ENCODE measurements at regions not wholly inside any gene's neighbourhood (a gene's known extent, or its start where the extent isn't known, plus 50 kb on each side); places are given as distances from the start of the nearest gene placed in this dataset.

DNA sequence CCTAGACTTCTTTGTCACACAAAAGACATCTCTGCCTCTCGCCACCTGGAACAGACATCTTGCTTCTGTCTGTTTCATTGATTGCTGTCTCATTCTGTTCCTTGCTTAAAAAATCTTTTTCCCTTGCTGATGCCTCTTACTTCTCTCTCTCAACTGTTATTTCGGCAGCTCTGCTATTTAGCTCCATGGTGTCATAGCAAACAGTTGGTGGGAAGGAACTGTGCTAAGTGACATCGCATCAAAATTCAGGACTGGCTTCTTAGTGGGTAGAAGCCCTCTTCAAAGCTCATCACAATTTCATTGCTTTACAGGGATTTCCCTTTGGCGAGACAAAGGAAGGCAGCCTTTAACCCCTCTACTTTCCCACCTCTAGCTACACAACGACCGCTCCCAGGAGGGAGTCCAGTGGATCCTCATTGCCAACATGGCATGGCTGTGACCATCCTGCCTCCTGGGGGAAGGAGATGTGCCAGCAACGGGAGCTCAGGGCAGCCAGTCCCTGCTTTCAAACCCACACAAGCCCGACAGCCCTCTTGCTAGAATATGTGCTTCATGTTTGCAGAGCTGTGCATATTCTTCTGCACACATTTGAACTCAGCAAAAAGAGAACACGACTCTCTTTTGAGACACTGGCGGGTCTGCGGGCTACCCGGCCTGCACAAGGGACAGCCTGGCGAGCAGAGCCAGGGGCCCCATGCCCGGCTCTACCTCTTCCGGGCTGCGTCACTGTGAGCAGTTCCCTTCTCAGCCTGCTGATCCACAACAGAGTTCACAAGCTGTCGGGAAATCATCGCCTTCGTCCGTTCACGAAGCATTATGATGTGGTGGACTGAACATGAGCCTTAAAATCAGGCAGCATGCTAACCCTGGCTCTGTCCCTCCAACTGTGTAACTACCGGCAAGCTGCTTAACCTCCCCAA is 51.1 kb upstream of the JAM3 start:
- H3K27ac ChIP-seq = no peak overlapping the region
- H3K9me3 ChIP-seq = no peaks in the 10 kb centered on the region
- WGBS, 2 donors = 79 to 80% methylated on average over 22 of the region's 22 CpGs
- ATAC-seq = no peak
- intact Hi-C loops (cut with DNase I) = no loop called here
- H3K4me3 ChIP-seq = no peak overlapping the region
- no peaks in the 10 kb centered on the region for H3K36me3 ChIP-seq
- peaks cover 0 to 10% (median 5%) of the 10 kb centered on the region in 9 donors for H3K4me1 ChIP-seq
- TF ChIP-seq, protein P1, sequence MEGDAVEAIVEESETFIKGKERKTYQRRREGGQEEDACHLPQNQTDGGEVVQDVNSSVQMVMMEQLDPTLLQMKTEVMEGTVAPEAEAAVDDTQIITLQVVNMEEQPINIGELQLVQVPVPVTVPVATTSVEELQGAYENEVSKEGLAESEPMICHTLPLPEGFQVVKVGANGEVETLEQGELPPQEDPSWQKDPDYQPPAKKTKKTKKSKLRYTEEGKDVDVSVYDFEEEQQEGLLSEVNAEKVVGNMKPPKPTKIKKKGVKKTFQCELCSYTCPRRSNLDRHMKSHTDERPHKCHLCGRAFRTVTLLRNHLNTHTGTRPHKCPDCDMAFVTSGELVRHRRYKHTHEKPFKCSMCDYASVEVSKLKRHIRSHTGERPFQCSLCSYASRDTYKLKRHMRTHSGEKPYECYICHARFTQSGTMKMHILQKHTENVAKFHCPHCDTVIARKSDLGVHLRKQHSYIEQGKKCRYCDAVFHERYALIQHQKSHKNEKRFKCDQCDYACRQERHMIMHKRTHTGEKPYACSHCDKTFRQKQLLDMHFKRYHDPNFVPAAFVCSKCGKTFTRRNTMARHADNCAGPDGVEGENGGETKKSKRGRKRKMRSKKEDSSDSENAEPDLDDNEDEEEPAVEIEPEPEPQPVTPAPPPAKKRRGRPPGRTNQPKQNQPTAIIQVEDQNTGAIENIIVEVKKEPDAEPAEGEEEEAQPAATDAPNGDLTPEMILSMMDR (IDR thresholded peaks at IDR 0.05) = no peak
- no peak for DNase-seq
- H3K27me3 ChIP-seq = peaks cover 0 to 12% (median 0%) of the 10 kb centered on the region in 7 donors

Measured in heart right ventricle (tissue), 16 donors.